GM23248 (cell line): ENCODE measurements at regions not wholly inside any gene's neighbourhood (a gene's known extent, or its start where the extent isn't known, plus 50 kb on each side); places are given as distances from the start of the nearest gene placed in this dataset.

Experiments used
- EZH2 ChIP-seq: fragments of 200-600 bp; sonication (generic); IDR thresholded peaks from 2 replicates; pipeline ENCODE4 v1.6.1; 2018; ENCODE audit warnings: antibody characterized with exemption, mild to moderate bottlenecking; ENCODE audit not compliant: insufficient read depth, poor library complexity, severe bottlenecking
- EZH2phosphoT487 ChIP-seq: fragments of 200-600 bp; sonication (generic); IDR thresholded peaks from 2 replicates; pipeline ENCODE4 v1.6.1; 2018; ENCODE audit warnings: antibody characterized with exemption, moderate library complexity, mild to moderate bottlenecking, low read depth; ENCODE audit not compliant: insufficient read depth

DNA sequence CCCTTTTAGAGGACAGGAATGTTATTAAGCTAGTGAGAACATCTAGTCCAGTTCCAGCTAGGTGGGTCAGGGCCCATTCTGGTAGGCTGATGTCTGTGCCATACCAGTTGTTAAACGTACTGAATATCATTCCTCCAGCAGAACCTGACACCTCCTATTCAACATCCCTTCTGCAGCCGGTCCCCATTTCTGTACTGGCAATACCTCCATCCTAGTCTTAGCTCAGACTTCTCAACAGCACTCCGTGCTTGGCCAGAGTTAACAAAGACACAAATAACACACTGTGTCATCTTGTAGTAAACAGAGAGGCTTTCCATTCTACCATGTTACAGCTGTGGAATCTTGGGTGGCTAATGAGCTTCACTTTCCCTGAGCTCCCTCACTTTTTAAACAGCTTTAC, 94.3 kb upstream of the PDE3A start:
- TF ChIP-seq EZH2phosphoT487 (no peak), EZH2 (no peak)
